Tibial artery (tissue), 4 donors: ENCODE measurements at regions not wholly inside any gene's neighbourhood (a gene's known extent, or its start where the extent isn't known, plus 50 kb on each side); places are given as distances from the start of the nearest gene placed in this dataset.

Experiments used
- DNase-seq, 2 donors: peaks; one replicate each; pipeline ENCODE4 v3.0.0-alpha.2; 2019
- H3K27ac ChIP-seq, 2 donors: fragments of 200-600 bp; sonication (generic) in 1 of 2; 1 replicate in 1 of 2; 2 replicates in 1 of 2; pipeline ENCODE4 v1.5.1; 2018 to 2019; ENCODE audit warnings: mild to moderate bottlenecking in 1 of 2
- H3K27me3 ChIP-seq, 2 donors: fragments of 200-600 bp; sonication (generic) in 1 of 2; one replicate each; pipeline versions ENCODE4 v1.5.1 to v1.6.0; 2016 to 2019
- H3K36me3 ChIP-seq, 3 donors: fragments of 200-600 bp; sonication (generic) in 2 of 3; one replicate each; pipeline ENCODE4 v1.5.1; 2016 to 2019; ENCODE audit warnings: mild to moderate bottlenecking in 2 of 3
- H3K4me1 ChIP-seq, 4 donors: fragments of 200-600 bp; sonication (generic) in 2 of 4; 1 replicate in 3 of 4; 2 replicates in 1 of 4; pipeline ENCODE4 v1.5.1; 2016 to 2019
- H3K4me3 ChIP-seq, 2 donors: fragments of 200-600 bp; sonication (generic) in 1 of 2; 1 replicate in 1 of 2; 2 replicates in 1 of 2; pipeline ENCODE4 v1.5.1; 2018 to 2019; ENCODE audit warnings: mild to moderate bottlenecking in 2 of 2
- H3K9me3 ChIP-seq, 3 donors: fragments of 200-600 bp; sonication (generic) in 1 of 3; one replicate each; pipeline ENCODE4 v1.5.1; 2016 to 2019
- CTCF ChIP-seq, 2 experiments: fragments of 200-600 bp in 1 of 2; fragments of 450-650 bp in 1 of 2; IDR thresholded peaks; one replicate each; pipeline ENCODE4 v1.5.1; 2017 to 2019; ENCODE audit warnings: antibody characterized with exemption in 2 of 2, mild to moderate bottlenecking in 1 of 2, moderate library complexity in 1 of 2
- intact Hi-C: fragments of 100-400 bp; cut with DNase I; formaldehyde crosslinking; loops from one replicate; pipeline ENCODE4 v1.15.0; 2023; ENCODE audit warnings: low total_unique reads

DNA sequence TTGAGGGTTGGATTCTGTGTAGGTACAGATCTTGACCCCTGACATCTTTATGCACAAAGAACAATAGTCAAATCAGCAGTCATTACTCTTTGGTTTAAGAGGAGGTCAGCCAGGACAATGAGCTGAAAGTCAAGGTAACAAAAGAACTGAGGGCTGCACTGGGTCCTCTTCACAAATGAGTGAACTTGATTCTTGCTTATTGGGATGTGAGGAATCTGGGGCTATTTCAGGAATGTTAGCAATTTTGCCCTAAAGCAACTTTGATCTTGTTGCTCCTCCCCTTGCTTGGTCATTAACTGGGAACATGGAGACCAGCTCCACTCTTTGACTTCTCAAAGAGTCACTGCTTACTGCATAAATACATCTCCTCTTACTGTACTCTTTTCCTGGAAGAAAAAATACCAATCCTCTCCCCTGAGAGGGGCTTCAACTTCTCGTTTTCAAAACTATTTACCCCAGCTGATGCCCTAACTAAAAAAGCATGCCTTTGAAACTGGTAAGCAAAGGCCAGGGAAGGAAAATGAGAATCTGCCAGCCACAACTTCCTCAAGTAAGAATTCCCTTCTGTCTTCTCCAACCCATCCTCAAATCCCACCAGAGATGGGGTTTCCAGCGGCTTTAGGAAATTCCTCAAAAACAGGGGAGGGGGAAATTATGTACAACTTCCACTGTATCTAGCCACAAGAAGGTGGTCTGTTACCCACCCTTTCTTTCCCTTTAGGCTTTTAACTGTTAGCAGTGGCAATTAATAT, 368.3 kb downstream of the ENC1 start:
- intact Hi-C loops: no loop called here
- DNase-seq: no peak
- Histone ChIP-seq H3K36me3 (no peaks in the 10 kb centered on the region), H3K4me1 (no peaks in the 10 kb centered on the region), H3K27me3 (no peaks in the 10 kb centered on the region), H3K4me3 (no peak overlapping the region), H3K27ac (no peak overlapping the region), H3K9me3 (no peaks in the 10 kb centered on the region)
- no peak for TF ChIP-seq CTCF (IDR thresholded peaks at IDR 0.05)

DNA sequence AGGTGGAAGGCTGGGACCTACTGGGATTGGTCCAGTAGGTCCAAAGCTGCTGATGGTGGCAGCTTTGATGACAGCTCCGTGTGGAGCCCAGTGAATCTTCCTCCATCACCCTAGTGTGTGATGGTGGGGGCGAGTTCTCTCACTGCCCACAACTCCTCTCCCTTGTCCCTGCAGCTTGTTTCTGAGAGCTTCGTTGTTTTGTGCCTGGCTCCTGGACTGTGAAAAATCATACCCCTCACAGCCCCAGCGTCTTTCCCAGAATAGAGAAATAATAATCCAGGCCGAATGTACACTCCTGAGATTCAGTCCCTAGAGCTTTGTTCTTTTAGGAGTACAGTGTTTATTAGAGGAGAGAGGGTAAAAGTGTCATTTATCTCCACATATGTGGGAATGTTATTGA, 372.2 kb downstream of the ENC1 start:
- Histone ChIP-seq H3K27ac (no peak overlapping the region), H3K36me3 (no peaks in the 10 kb centered on the region), H3K4me1 (no peaks in the 10 kb centered on the region), H3K4me3 (no peak overlapping the region), H3K9me3 (no peaks in the 10 kb centered on the region), H3K27me3 (no peaks in the 10 kb centered on the region)
- no peak for TF ChIP-seq CTCF (IDR thresholded peaks at IDR 0.05)
- DNase-seq: no peak
- intact Hi-C loops: no loop called here

- Histone ChIP-seq H3K9me3 (no peaks in the 10 kb centered on the region), H3K4me1 (no peaks in the 10 kb centered on the region), H3K4me3 (no peak overlapping the region), H3K36me3 (no peaks in the 10 kb centered on the region), H3K27me3 (no peaks in the 10 kb centered on the region), H3K27ac (no peak overlapping the region)
- intact Hi-C loops: no loop called here
- no peak for TF ChIP-seq CTCF (IDR thresholded peaks at IDR 0.05)
- no peak for DNase-seq
These were observed 373.7 kb downstream of the ENC1 start for GRCh38 chr5:74266836-74267235.

DNA sequence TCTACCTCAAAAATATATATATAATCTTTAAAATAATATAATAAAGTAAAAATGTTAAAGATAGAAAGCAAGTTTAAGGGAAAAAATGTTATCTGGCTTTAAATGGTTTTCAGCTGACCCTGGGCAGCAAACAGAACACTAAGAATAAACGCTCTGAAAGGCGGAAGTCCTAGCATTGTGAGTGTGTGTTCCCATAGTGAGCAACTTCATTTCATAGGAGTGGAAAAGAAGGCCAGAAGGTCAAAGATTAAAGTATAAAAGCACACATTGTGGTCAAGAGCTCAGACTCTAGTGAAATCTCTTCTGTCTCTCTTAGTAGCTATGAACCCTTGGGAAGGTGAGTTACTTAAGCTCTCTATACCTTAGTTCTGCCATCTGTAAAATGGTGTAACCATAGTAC, 374.4 kb downstream of the ENC1 start:
- Histone ChIP-seq H3K4me3 (no peak overlapping the region), H3K9me3 (no peaks in the 10 kb centered on the region), H3K4me1 (no peaks in the 10 kb centered on the region), H3K27me3 (no peaks in the 10 kb centered on the region), H3K27ac (no peak overlapping the region), H3K36me3 (no peaks in the 10 kb centered on the region)
- intact Hi-C loops: no loop called here
- no peak for TF ChIP-seq CTCF (IDR thresholded peaks at IDR 0.05)
- no peak for DNase-seq

- Histone ChIP-seq H3K4me3 (no peak overlapping the region), H3K9me3 (no peaks in the 10 kb centered on the region), H3K36me3 (no peaks in the 10 kb centered on the region), H3K27me3 (no peaks in the 10 kb centered on the region), H3K4me1 (no peaks in the 10 kb centered on the region), H3K27ac (no peak overlapping the region)
- no peak for DNase-seq
- TF ChIP-seq CTCF (IDR thresholded peaks at IDR 0.05): no peak
- intact Hi-C loops: no loop called here
These were observed 377.9 kb downstream of the ENC1 start for GRCh38 chr5:74262544-74263207.
